Right lobe of liver (tissue), 4 donors: ENCODE measurements at regions not wholly inside any gene's neighbourhood (a gene's known extent, or its start where the extent isn't known, plus 50 kb on each side); places are given as distances from the start of the nearest gene placed in this dataset.

Experiments used
- CTCF ChIP-seq, 4 donors: fragments of 200-600 bp in 3 of 4; fragments of 450-650 bp in 1 of 4; IDR thresholded peaks; one replicate each; pipeline versions ENCODE4 v1.5.1 to v1.8.0; 2016 to 2022; ENCODE audit warnings: antibody characterized with exemption in 4 of 4, mild to moderate bottlenecking in 2 of 4
- POLR2A ChIP-seq: fragments of 450-650 bp; IDR thresholded peaks from one replicate; pipeline ENCODE4 v1.6.1; 2017; ENCODE audit warnings: antibody characterized with exemption, mild to moderate bottlenecking
- donor health status: DM: no; HTN: no; CAD: no.
- donor health status: DM: no; HTN: no; CAD: no.
- donor health status: DM: no; HTN: yes; CAD: no.

- no peak for TF ChIP-seq CTCF (IDR thresholded peaks at IDR 0.05)
- no peak for TF ChIP-seq POLR2A
Observed at GRCh38 chr4:163620738-163621137, 126.2 kb downstream of the TMA16 start.
